H9 (cell line): ENCODE measurements at regions not wholly inside any gene's neighbourhood (a gene's known extent, or its start where the extent isn't known, plus 50 kb on each side); places are given as distances from the start of the nearest gene placed in this dataset.

Experiments used
- DNase-seq: peaks from one replicate; pipeline ENCODE4 v3.0.0-alpha.2; 2017
- H2AFZ ChIP-seq: one replicate; pipeline ENCODE4 v1.6.1; 2013; ENCODE audit warnings: mild to moderate bottlenecking, low read length, control low read depth, moderate library complexity
- H2AK5ac ChIP-seq: 2 replicates; pipeline ENCODE4 v1.6.1; 2013; ENCODE audit warnings: low read length, control low read depth, mixed read lengths; ENCODE audit not compliant: insufficient read length
- H2BK120ac ChIP-seq: one replicate; pipeline ENCODE4 v1.6.1; 2013; ENCODE audit warnings: low read depth, mild to moderate bottlenecking, low read length, control low read depth, inconsistent platforms; ENCODE audit not compliant: poor library complexity, severe bottlenecking
- H2BK12ac ChIP-seq: 2 replicates; pipeline ENCODE4 v1.6.1; 2013; ENCODE audit warnings: low read length, control low read depth, mixed read lengths, low read depth; ENCODE audit not compliant: insufficient read length
- H2BK15ac ChIP-seq: 2 replicates; pipeline ENCODE4 v1.6.1; 2013; ENCODE audit warnings: low read depth, low read length, control low read depth
- H2BK20ac ChIP-seq: one replicate; pipeline ENCODE4 v1.6.1; 2013; ENCODE audit warnings: low read depth, mild to moderate bottlenecking, low read length, control low read depth, inconsistent platforms; ENCODE audit not compliant: poor library complexity, severe bottlenecking
- H2BK5ac ChIP-seq: 2 replicates; pipeline ENCODE4 v1.6.1; 2013; ENCODE audit warnings: low read length, control low read depth, mixed read lengths; ENCODE audit not compliant: insufficient read length
- H3K14ac ChIP-seq: 2 replicates; pipeline ENCODE4 v1.6.1; 2013; ENCODE audit warnings: low read length, control low read depth; ENCODE audit not compliant: insufficient read depth
- H3K18ac ChIP-seq: 2 replicates; pipeline ENCODE4 v1.6.1; 2013; ENCODE audit warnings: low read depth, mild to moderate bottlenecking, mixed read lengths, low read length, control low read depth; ENCODE audit not compliant: insufficient read length
- H3K23ac ChIP-seq: 2 replicates; pipeline ENCODE4 v1.6.1; 2013; ENCODE audit warnings: low read length, control low read depth, mixed read lengths, low read depth; ENCODE audit not compliant: insufficient read length
- H3K23me2 ChIP-seq: 2 replicates; pipeline ENCODE4 v1.6.1; 2013; ENCODE audit warnings: low read depth, mild to moderate bottlenecking, mixed read lengths, low read length, control low read depth; ENCODE audit not compliant: insufficient read length, poor library complexity, severe bottlenecking
- H3K27ac ChIP-seq: 2 replicates; pipeline ENCODE4 v1.5.1; 2013; ENCODE audit warnings: low read length, control low read depth, mixed read lengths, low read depth; ENCODE audit not compliant: insufficient read length
- H3K27me3 ChIP-seq: 2 replicates; pipeline ENCODE4 v1.6.1; 2013; ENCODE audit warnings: low read length, control low read depth, inconsistent platforms; ENCODE audit not compliant: insufficient read depth
- H3K4ac ChIP-seq: 2 replicates; pipeline ENCODE4 v1.6.1; 2013; ENCODE audit warnings: low read depth, mild to moderate bottlenecking, control low read depth, inconsistent platforms, low read length, moderate library complexity
- H3K4me1 ChIP-seq: 2 replicates; pipeline ENCODE4 v1.6.1; 2013; ENCODE audit warnings: low read length, control low read depth, inconsistent platforms; ENCODE audit not compliant: insufficient read depth
- H3K4me2 ChIP-seq: 2 replicates; pipeline ENCODE4 v1.6.1; 2013; ENCODE audit warnings: low read length, control low read depth, mixed read lengths; ENCODE audit not compliant: insufficient read length, insufficient read depth
- H3K56ac ChIP-seq: 2 replicates; pipeline ENCODE4 v1.6.1; 2013; ENCODE audit warnings: low read depth, mild to moderate bottlenecking, mixed read lengths, low read length, control low read depth; ENCODE audit not compliant: insufficient read length
- H3K79me1 ChIP-seq: 2 replicates; pipeline ENCODE4 v1.6.1; 2013; ENCODE audit warnings: low read depth, mild to moderate bottlenecking, moderate library complexity, low read length, control low read depth, inconsistent platforms; ENCODE audit not compliant: insufficient read depth, poor library complexity, severe bottlenecking
- H3K79me2 ChIP-seq: 2 replicates; pipeline ENCODE4 v1.6.1; 2013; ENCODE audit warnings: low read length, control low read depth, inconsistent platforms; ENCODE audit not compliant: insufficient read depth
- H3K9ac ChIP-seq: 2 replicates; pipeline ENCODE4 v1.6.1; 2013; ENCODE audit warnings: low read length, control low read depth, mixed read lengths; ENCODE audit not compliant: insufficient read length; ENCODE audit errors: extremely low read depth
- H3K9me3 ChIP-seq: one replicate; pipeline ENCODE4 v1.6.1; 2013; ENCODE audit warnings: low read depth, low read length, inconsistent platforms; ENCODE audit not compliant: control insufficient read depth
- H3T11ph ChIP-seq: one replicate; pipeline ENCODE4 v1.6.1; 2013; ENCODE audit warnings: mild to moderate bottlenecking, low read length, control low read depth, inconsistent platforms
- H4K20me1 ChIP-seq: one replicate; pipeline ENCODE4 v1.6.1; 2013; ENCODE audit not compliant: control insufficient read depth, insufficient read length, insufficient read depth
- H4K5ac ChIP-seq: 2 replicates; pipeline ENCODE4 v1.6.1; 2013; ENCODE audit warnings: low read depth, mild to moderate bottlenecking, mixed read lengths, low read length, control low read depth; ENCODE audit not compliant: insufficient read length
- H4K8ac ChIP-seq: replicated peaks from 2 replicates; pipeline ENCODE4 v1.6.1; 2013; ENCODE audit warnings: low read length, control low read depth, mixed read lengths, low read depth; ENCODE audit not compliant: insufficient read length
- H4K91ac ChIP-seq: 2 replicates; pipeline ENCODE4 v1.6.1; 2013; ENCODE audit warnings: low read depth, mild to moderate bottlenecking, moderate library complexity, mixed read lengths, low read length, control low read depth; ENCODE audit not compliant: insufficient read length
- H3K27ac Mint-ChIP-seq, 3 experiments: 2 replicates in 2 of 3; 3 replicates in 1 of 3; pipeline ENCODE4 v1.8.0; 2020 to 2021; ENCODE audit warnings: mixed read lengths in 3 of 3, mild to moderate bottlenecking in 1 of 3, moderate library complexity in 1 of 3
- H3K27me3 Mint-ChIP-seq: 2 replicates; pipeline ENCODE4 v1.8.0; 2021; ENCODE audit warnings: low read depth, mild to moderate bottlenecking, moderate library complexity, mixed read lengths
- H3K36me3 Mint-ChIP-seq, 3 experiments: 2 replicates in 2 of 3; 3 replicates in 1 of 3; pipeline ENCODE4 v1.8.0; 2020 to 2021; ENCODE audit warnings: low read depth in 3 of 3, mixed read lengths in 3 of 3; ENCODE audit not compliant: insufficient read depth in 1 of 3
- H3K4me1 Mint-ChIP-seq, 2 experiments: 2 replicates each; pipeline ENCODE4 v1.8.0; 2020; ENCODE audit warnings: mixed read lengths in 2 of 2
- H3K4me3 Mint-ChIP-seq, 2 experiments: 2 replicates in 1 of 2; 3 replicates in 1 of 2; pipeline ENCODE4 v1.8.0; 2020 to 2021; ENCODE audit warnings: mild to moderate bottlenecking in 2 of 2, mixed read lengths in 2 of 2, moderate library complexity in 1 of 2
- H3K9me3 Mint-ChIP-seq, 2 experiments: 2 replicates in 1 of 2; 3 replicates in 1 of 2; pipeline ENCODE4 v1.8.0; 2020; ENCODE audit warnings: mild to moderate bottlenecking in 2 of 2, mixed read lengths in 2 of 2, moderate library complexity in 1 of 2
- CTCF ChIP-seq: fragments of 200-600 bp; sonication (generic); conservative IDR thresholded peaks from 3 replicates; pipeline ENCODE4 v1.8.0; 2021; ENCODE audit warnings: antibody characterized with exemption, mild to moderate bottlenecking
- WGBS: extraction: QIAGEN DNeasy Blood & Tissue Kit; methylation state at CpG from one replicate; pipeline ENCODE4 v1.1.7; 2013; ENCODE audit warnings: missing lambda C conversion rate, low lambda C conversion rate, mixed read lengths; ENCODE audit not compliant: insufficient read length; ENCODE audit errors: extremely low coverage; 5-methylcytosine and 5-hydroxymethylcytosine counted together

DNA sequence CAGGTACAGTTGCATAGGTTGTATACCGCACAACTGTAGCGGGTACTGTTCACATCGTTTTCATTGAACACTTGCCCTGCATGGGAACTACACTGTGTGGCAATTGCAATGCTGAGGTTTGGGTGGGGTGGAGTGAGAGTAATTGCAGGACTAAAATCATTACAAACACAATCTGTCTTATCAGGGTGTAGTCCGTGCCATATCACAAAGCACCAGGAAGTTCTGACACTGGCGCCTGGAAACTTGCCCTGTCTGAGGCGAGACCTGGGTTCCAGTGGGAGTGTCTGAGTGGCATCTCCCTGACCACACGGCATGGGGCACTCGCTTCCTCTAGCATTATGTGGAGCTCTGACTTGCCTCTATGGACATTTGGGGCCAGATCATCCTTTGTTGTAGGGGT lies 153.4 kb downstream of the RGS9 start:
- no peak overlapping the region for H3K4me2 ChIP-seq

More for the DNA sequence above, 153.4 kb downstream of the RGS9 start:
- no peak overlapping the region for H2BK120ac ChIP-seq
- H3K4me3 Mint-ChIP-seq = no peak overlapping the region
- no peaks in the 10 kb centered on the region for H3K79me1 ChIP-seq
- H3K18ac ChIP-seq = no peak overlapping the region
- H2AFZ ChIP-seq = no peak overlapping the region
- H3K79me2 ChIP-seq = no peaks in the 10 kb centered on the region
- DNase-seq = no peak
- H2BK12ac ChIP-seq = no peak overlapping the region
- H2BK5ac ChIP-seq = no peak overlapping the region
- no peak overlapping the region for H2BK15ac ChIP-seq
- peaks cover 12% of the 10 kb centered on the region for H3K27me3 Mint-ChIP-seq
- peaks cover 0 to 5% of the 10 kb centered on the region in 2 experiments; a peak in 2 of 5 replicates for H3K9me3 Mint-ChIP-seq
- no peak overlapping the region for H4K5ac ChIP-seq
- no peak overlapping the region for H3K27ac ChIP-seq
- no peak overlapping the region for H4K8ac ChIP-seq
- H3K56ac ChIP-seq = no peak overlapping the region
- no peak overlapping the region for H3K23ac ChIP-seq
- peaks cover 0 to 10% (median 0%) of the 10 kb centered on the region in 3 experiments; a peak in 2 of 7 replicates for H3K36me3 Mint-ChIP-seq
- H4K20me1 ChIP-seq = no peaks in the 10 kb centered on the region
- no CpG with 5 or more reads among the region's 8 CpGs for WGBS
- H3K9me3 ChIP-seq = no peaks in the 10 kb centered on the region
- H3K4ac ChIP-seq = no peak overlapping the region
- no peak overlapping the region for H3K27ac Mint-ChIP-seq
- no peaks in the 10 kb centered on the region for H3K23me2 ChIP-seq
- H3K4me1 Mint-ChIP-seq = peaks cover 26 to 37% of the 10 kb centered on the region in 2 experiments
- H3K4me1 ChIP-seq = peaks cover 7% of the 10 kb centered on the region; the same call in 1 of the 2 replicates
- no peaks in the 10 kb centered on the region; the same call in 1 of the 2 replicates for H3K27me3 ChIP-seq
- no peak overlapping the region for H2BK20ac ChIP-seq
- H3T11ph ChIP-seq = no peak overlapping the region
- H3K9ac ChIP-seq = no peak overlapping the region
- no peak overlapping the region for H3K14ac ChIP-seq
- TF ChIP-seq CTCF = no peak
- H2AK5ac ChIP-seq = no peak overlapping the region
- H4K91ac ChIP-seq = no peak overlapping the region
